ENCODE measurements at regions not wholly inside any gene's neighbourhood (a gene's known extent, or its start where the extent isn't known, plus 50 kb on each side); places are given as distances from the start of the nearest gene placed in this dataset.

DNA sequence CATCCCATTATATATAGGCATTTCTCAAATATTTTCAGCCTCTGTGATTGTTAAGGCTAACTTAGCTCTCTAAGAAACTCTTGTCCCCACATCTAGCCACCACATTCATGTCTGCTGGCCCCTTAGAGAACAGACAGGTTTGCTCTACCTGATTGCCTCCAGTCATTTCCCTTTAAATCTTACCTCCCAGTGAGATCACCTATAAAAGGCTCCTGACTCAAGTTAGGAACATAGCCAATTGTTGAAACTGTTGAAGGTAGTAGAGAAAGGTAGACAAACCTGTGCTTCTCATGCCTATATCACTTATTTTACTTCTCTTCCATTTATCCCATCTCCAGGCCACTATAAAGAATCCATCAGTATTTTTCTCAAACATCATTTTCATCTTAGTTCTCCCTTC is 771.4 kb downstream of the DIAPH3 start:
- no peak for TF ChIP-seq CTCF (conservative IDR thresholded peaks at IDR 0.05; ENCODE audit: low read length)
- TF ChIP-seq EZH2phosphoT487 (IDR thresholded peaks at IDR 0.05; ENCODE audit: borderline replicate concordance): no peak
